Duodenal mucosa (tissue), 2 donors: ENCODE measurements at regions not wholly inside any gene's neighbourhood (a gene's known extent, or its start where the extent isn't known, plus 50 kb on each side); places are given as distances from the start of the nearest gene placed in this dataset.

ENCODE experiments used
- H3K27ac ChIP-seq: one replicate; pipeline ENCODE4 v1.7.0; 2013; ENCODE audit warnings: low read depth, low read length
- H3K27me3 ChIP-seq, 2 donors: one replicate each; pipeline ENCODE4 v1.7.0; 2013; ENCODE audit warnings: low read length in 2 of 2, control low read depth in 1 of 2; ENCODE audit not compliant: insufficient read depth in 2 of 2, control insufficient read depth in 1 of 2
- H3K36me3 ChIP-seq, 2 donors: one replicate each; pipeline ENCODE4 v1.7.0; 2013; ENCODE audit warnings: low read length in 2 of 2, control low read depth in 1 of 2; ENCODE audit not compliant: insufficient read depth in 2 of 2, control insufficient read depth in 1 of 2
- H3K4me1 ChIP-seq, 2 donors: one replicate each; pipeline ENCODE4 v1.7.0; 2013; ENCODE audit warnings: low read length in 2 of 2, control low read depth in 1 of 2; ENCODE audit not compliant: insufficient read depth in 2 of 2, control insufficient read depth in 1 of 2
- H3K4me3 ChIP-seq, 2 donors: one replicate each; pipeline ENCODE4 v1.7.0; 2013; ENCODE audit warnings: low read length in 2 of 2, low read depth in 1 of 2
- H3K9ac ChIP-seq, 2 donors: one replicate each; pipeline ENCODE4 v1.7.0; 2013; ENCODE audit warnings: low read length in 2 of 2, low read depth in 1 of 2
- H3K9me3 ChIP-seq, 2 donors: one replicate each; pipeline ENCODE4 v1.7.0; 2013; ENCODE audit warnings: low read length in 2 of 2, control low read depth in 1 of 2; ENCODE audit not compliant: control insufficient read depth in 1 of 2

GRCh38 chr6:121764493-121764892 lies 329.0 kb downstream of the GJA1 start:
- H3K36me3 ChIP-seq: no peaks in the 10 kb centered on the region
- H3K4me1 ChIP-seq: no peaks in the 10 kb centered on the region
- no peak overlapping the region for H3K27ac ChIP-seq
- H3K27me3 ChIP-seq: no peaks in the 10 kb centered on the region
- no peak overlapping the region for H3K9ac ChIP-seq
- no peaks in the 10 kb centered on the region for H3K9me3 ChIP-seq
- H3K4me3 ChIP-seq: no peak overlapping the region

- H3K9me3 ChIP-seq: no peaks in the 10 kb centered on the region
- H3K9ac ChIP-seq: no peak overlapping the region
- H3K27ac ChIP-seq: no peak overlapping the region
- H3K4me1 ChIP-seq: no peaks in the 10 kb centered on the region
- H3K27me3 ChIP-seq: no peaks in the 10 kb centered on the region
- H3K36me3 ChIP-seq: no peaks in the 10 kb centered on the region
- no peak overlapping the region for H3K4me3 ChIP-seq
Measured at GRCh38 chr6:121765060-121765459, 329.6 kb downstream of the GJA1 start.

- Histone ChIP-seq H3K4me3 (no peak overlapping the region), H3K36me3 (no peaks in the 10 kb centered on the region), H3K9me3 (no peaks in the 10 kb centered on the region), H3K4me1 (no peaks in the 10 kb centered on the region), H3K9ac (no peak overlapping the region), H3K27ac (no peak overlapping the region), H3K27me3 (no peaks in the 10 kb centered on the region)
Measured at GRCh38 chr6:121767211-121767610, 331.8 kb downstream of the GJA1 start.

- Histone ChIP-seq H3K27me3 (no peaks in the 10 kb centered on the region), H3K4me3 (no peak overlapping the region), H3K27ac (no peak overlapping the region), H3K36me3 (no peaks in the 10 kb centered on the region), H3K4me1 (no peaks in the 10 kb centered on the region), H3K9me3 (no peaks in the 10 kb centered on the region), H3K9ac (no peak overlapping the region)
Measured at GRCh38 chr6:121770943-121771342, 335.5 kb downstream of the GJA1 start.

- H3K9ac ChIP-seq: no peak overlapping the region
- H3K4me3 ChIP-seq: no peak overlapping the region
- no peaks in the 10 kb centered on the region for H3K4me1 ChIP-seq
- H3K27me3 ChIP-seq: no peaks in the 10 kb centered on the region
- no peaks in the 10 kb centered on the region for H3K9me3 ChIP-seq
- no peaks in the 10 kb centered on the region for H3K36me3 ChIP-seq
- H3K27ac ChIP-seq: no peak overlapping the region
Measured at GRCh38 chr6:121771937-121772720, 336.7 kb downstream of the GJA1 start.

GRCh38 chr6:121776054-121776453 lies 340.6 kb downstream of the GJA1 start:
- H3K4me1 ChIP-seq: no peaks in the 10 kb centered on the region
- H3K4me3 ChIP-seq: no peak overlapping the region
- H3K27me3 ChIP-seq: no peaks in the 10 kb centered on the region
- no peaks in the 10 kb centered on the region for H3K36me3 ChIP-seq
- no peak overlapping the region for H3K9ac ChIP-seq
- no peak overlapping the region for H3K27ac ChIP-seq
- H3K9me3 ChIP-seq: no peaks in the 10 kb centered on the region

- Histone ChIP-seq H3K4me1 (no peaks in the 10 kb centered on the region), H3K9me3 (no peaks in the 10 kb centered on the region), H3K36me3 (no peaks in the 10 kb centered on the region), H3K9ac (no peak overlapping the region), H3K27me3 (no peaks in the 10 kb centered on the region), H3K4me3 (no peak overlapping the region), H3K27ac (no peak overlapping the region)
Measured at GRCh38 chr6:121780325-121781321, 345.2 kb downstream of the GJA1 start.

- no peak overlapping the region for H3K9ac ChIP-seq
- H3K9me3 ChIP-seq: no peaks in the 10 kb centered on the region
- H3K27ac ChIP-seq: no peak overlapping the region
- H3K4me1 ChIP-seq: no peaks in the 10 kb centered on the region
- H3K36me3 ChIP-seq: no peaks in the 10 kb centered on the region
- no peaks in the 10 kb centered on the region for H3K27me3 ChIP-seq
- H3K4me3 ChIP-seq: no peak overlapping the region
Measured at GRCh38 chr6:121791396-121792315, 356.2 kb downstream of the GJA1 start.

- H3K9ac ChIP-seq: no peak overlapping the region
- no peak overlapping the region for H3K4me3 ChIP-seq
- no peak overlapping the region for H3K27ac ChIP-seq
- H3K36me3 ChIP-seq: no peaks in the 10 kb centered on the region
- no peaks in the 10 kb centered on the region for H3K4me1 ChIP-seq
- H3K9me3 ChIP-seq: no peaks in the 10 kb centered on the region
- no peaks in the 10 kb centered on the region for H3K27me3 ChIP-seq
Measured at GRCh38 chr6:121794630-121795029, 359.2 kb downstream of the GJA1 start.
